ENCODE measurements at regions not wholly inside any gene's neighbourhood (a gene's known extent, or its start where the extent isn't known, plus 50 kb on each side); places are given as distances from the start of the nearest gene placed in this dataset.
"Not testable (repeated sequence)": the region's sequence is repeated elsewhere in the genome, so short reads cannot be mapped to it uniquely, and the experiment has no call there.

DNA sequence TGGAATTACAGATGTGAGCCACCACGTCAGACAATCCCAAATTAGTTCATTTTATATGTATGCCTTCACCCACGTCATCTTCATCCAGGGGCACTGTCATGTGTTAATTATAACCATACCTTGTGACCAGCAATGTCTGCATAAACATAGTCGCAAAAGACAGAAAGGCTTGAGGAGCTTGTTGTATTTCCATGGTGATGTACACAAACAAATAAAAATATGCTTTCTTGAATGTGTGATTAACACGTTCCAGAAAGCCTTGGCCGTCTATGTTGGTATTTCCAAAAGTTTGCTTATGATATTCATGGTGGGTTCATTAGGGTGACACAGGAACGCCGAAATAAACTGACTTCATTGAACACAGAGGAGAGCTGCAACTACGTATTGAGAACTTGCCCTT lies 524.7 kb upstream of the ZNF717 start:
- TF ChIP-seq CTCF (conservative IDR thresholded peaks at IDR 0.05; ENCODE audit: low read depth, low read length), result no peak
- no peak for DNase-seq (ENCODE audit: low read depth)
- H3K4me3 ChIP-seq (ENCODE audit: low read length), result no peak overlapping the region

GRCh38 chr3:76310667-76311066 lies 525.3 kb upstream of the ZNF717 start:
- no peak for TF ChIP-seq CTCF (conservative IDR thresholded peaks at IDR 0.05; ENCODE audit: low read depth, low read length)
- no peak for DNase-seq (ENCODE audit: low read depth)
- no peak overlapping the region for H3K4me3 ChIP-seq (ENCODE audit: low read length)

GRCh38 chr3:76311941-76312340 lies 526.6 kb upstream of the ZNF717 start:
- no peak for TF ChIP-seq CTCF (conservative IDR thresholded peaks at IDR 0.05; ENCODE audit: low read depth, low read length)
- DNase-seq (ENCODE audit: low read depth), result no peak
- H3K4me3 ChIP-seq (ENCODE audit: low read length), result no peak overlapping the region

- H3K4me3 ChIP-seq (ENCODE audit: low read length); DNase-seq (ENCODE audit: low read depth): not testable (repeated sequence)
Measured at GRCh38 chr3:76315906-76316305, 530.6 kb upstream of the ZNF717 start.

DNA sequence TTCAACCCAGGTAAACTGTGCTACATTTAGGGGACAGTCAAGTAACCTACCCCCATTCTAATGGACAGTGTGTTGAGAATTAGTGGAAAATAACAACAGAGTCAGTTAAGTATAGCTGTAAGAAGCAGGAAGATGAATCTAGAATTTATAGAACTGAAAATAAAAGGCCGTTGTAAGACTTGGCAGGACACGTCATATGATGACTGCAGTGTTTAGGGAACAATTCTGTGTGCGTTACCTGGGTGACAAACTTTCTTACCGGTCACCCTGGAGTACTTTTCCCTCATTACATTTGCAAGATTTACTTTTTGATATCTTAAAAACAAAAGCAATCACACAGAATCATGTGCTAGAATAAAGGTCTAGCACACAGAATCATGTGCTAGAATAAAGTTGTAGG lies 536.3 kb upstream of the ZNF717 start:
- TF ChIP-seq CTCF (conservative IDR thresholded peaks at IDR 0.05; ENCODE audit: low read depth, low read length), result no peak
- no peak for DNase-seq (ENCODE audit: low read depth)
- no peak overlapping the region for H3K4me3 ChIP-seq (ENCODE audit: low read length)

DNA sequence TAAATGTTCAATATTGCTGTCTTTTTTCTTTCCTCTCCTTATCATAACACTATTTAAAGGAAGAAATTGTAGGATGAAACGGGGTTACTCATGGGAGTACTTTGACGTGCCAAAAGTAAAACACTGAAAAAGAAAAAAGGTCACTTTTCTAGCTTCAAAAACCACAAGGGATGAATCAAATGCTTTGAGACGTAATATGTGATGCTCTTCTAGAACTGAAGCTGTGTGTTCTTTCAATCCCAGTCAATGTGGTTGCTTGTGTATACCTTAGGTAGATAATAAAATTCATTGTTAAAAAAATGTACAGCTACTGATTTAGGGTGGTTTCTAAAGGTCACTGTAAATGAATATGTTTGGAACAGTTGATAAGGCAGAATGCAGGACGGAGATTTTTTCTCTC lies 538.8 kb upstream of the ZNF717 start:
- no peak overlapping the region for H3K4me3 ChIP-seq (ENCODE audit: low read length)
- TF ChIP-seq CTCF (conservative IDR thresholded peaks at IDR 0.05; ENCODE audit: low read depth, low read length), result no peak
- DNase-seq (ENCODE audit: low read depth), result no peak

DNA sequence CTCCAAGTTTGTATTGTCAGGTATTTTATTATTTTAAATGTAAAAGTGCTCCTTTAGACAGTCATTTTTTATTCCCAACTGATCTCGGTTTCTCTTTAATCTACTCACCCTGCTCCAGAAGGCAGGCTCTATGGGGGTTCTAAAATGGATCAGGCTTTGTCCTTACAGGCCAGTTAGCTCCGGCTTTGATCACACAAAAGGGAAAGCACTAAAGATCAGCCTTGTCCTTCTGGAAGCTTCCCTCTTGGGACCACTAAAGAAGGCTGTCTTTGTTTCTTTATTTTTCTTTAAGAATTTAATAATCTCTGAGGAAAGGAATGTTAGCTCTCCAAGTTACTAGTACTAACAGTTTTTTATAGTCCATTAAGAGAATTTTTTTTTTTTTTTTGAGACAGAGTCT lies 560.5 kb upstream of the ZNF717 start:
- no peak for TF ChIP-seq CTCF (conservative IDR thresholded peaks at IDR 0.05; ENCODE audit: low read depth, low read length)
- DNase-seq (ENCODE audit: low read depth), result no peak
- no peak overlapping the region for H3K4me3 ChIP-seq (ENCODE audit: low read length)

GRCh38 chr3:76346690-76347089 lies 561.3 kb upstream of the ZNF717 start:
- no peak for DNase-seq (ENCODE audit: low read depth)
- no peak overlapping the region for H3K4me3 ChIP-seq (ENCODE audit: low read length)
- TF ChIP-seq CTCF (conservative IDR thresholded peaks at IDR 0.05; ENCODE audit: low read depth, low read length), result no peak
